PFSK-1 (cell line): ENCODE measurements at regions not wholly inside any gene's neighbourhood (a gene's known extent, or its start where the extent isn't known, plus 50 kb on each side); places are given as distances from the start of the nearest gene placed in this dataset.

Experiments used
- FOXP2 ChIP-seq: optimal IDR thresholded peaks from 2 replicates; pipeline ENCODE3; 2011; ENCODE audit warnings: borderline replicate concordance, control low read depth, inconsistent platforms; ENCODE audit not compliant: insufficient read depth; ENCODE audit errors: extremely low read length, extremely low read depth
- POLR2AphosphoS5 ChIP-seq: IDR thresholded peaks from 2 replicates; pipeline ENCODE4 v1.6.1; 2012; ENCODE audit warnings: low read depth, mild to moderate bottlenecking, control low read depth, low read length, moderate library complexity
- REST ChIP-seq, 2 experiments: IDR thresholded peaks; 2 replicates each; pipeline versions ENCODE4 v1.6.1 to v1.8.0; 2011 to 2012; ENCODE audit warnings: low read depth in 2 of 2, low read length in 2 of 2, control low read depth in 1 of 2, inconsistent platforms in 1 of 2, mild to moderate bottlenecking in 1 of 2, moderate library complexity in 1 of 2; ENCODE audit not compliant: insufficient read depth in 1 of 2
- SIN3A ChIP-seq: IDR thresholded peaks from 2 replicates; pipeline ENCODE4 v1.6.1; 2012; ENCODE audit warnings: mild to moderate bottlenecking, low read length, moderate library complexity, borderline replicate concordance; ENCODE audit not compliant: insufficient read depth
- TAF1 ChIP-seq: IDR thresholded peaks from 2 replicates; pipeline ENCODE4 v1.6.1; 2012; ENCODE audit warnings: low read length, control low read depth, borderline replicate concordance; ENCODE audit not compliant: insufficient read depth

- TF ChIP-seq POLR2AphosphoS5 (no peak), TAF1 (no peak), REST (IDR thresholded peaks at IDR 0.05; ENCODE audit: insufficient read depth in 1 of 2, low read depth in 2 of 2, low read length in 2 of 2) (no peak), SIN3A (no peak), FOXP2 (no peak)
Observed at GRCh38 chrX:109842611-109843010, 109.6 kb upstream of the ACSL4 start.
